Glutamatergic neuron (in vitro differentiated cells): ENCODE measurements at regions not wholly inside any gene's neighbourhood (a gene's known extent, or its start where the extent isn't known, plus 50 kb on each side); places are given as distances from the start of the nearest gene placed in this dataset.

Experiments
- DNase-seq: peaks from one replicate; pipeline ENCODE4 v3.0.0; 2022
- H3K27ac Mint-ChIP-seq: one replicate; pipeline ENCODE4 v1.8.0; 2020; ENCODE audit warnings: mild to moderate bottlenecking, mixed read lengths, inconsistent platforms; ENCODE audit not compliant: unreplicated experiment
- H3K27me3 Mint-ChIP-seq: one replicate; pipeline ENCODE4 v1.8.0; 2020; ENCODE audit warnings: mild to moderate bottlenecking, moderate library complexity, mixed read lengths, inconsistent platforms; ENCODE audit not compliant: unreplicated experiment
- H3K36me3 Mint-ChIP-seq: one replicate; pipeline ENCODE4 v1.8.0; 2020; ENCODE audit warnings: mild to moderate bottlenecking, mixed read lengths, inconsistent platforms; ENCODE audit not compliant: unreplicated experiment
- H3K4me1 Mint-ChIP-seq: one replicate; pipeline ENCODE4 v1.8.0; 2020; ENCODE audit warnings: mild to moderate bottlenecking, low read depth, mixed read lengths, inconsistent platforms; ENCODE audit not compliant: unreplicated experiment
- H3K4me3 Mint-ChIP-seq: one replicate; pipeline ENCODE4 v1.8.0; 2020; ENCODE audit warnings: mild to moderate bottlenecking, mixed read lengths, inconsistent platforms; ENCODE audit not compliant: unreplicated experiment
- H3K9me3 Mint-ChIP-seq: one replicate; pipeline ENCODE4 v1.8.0; 2020; ENCODE audit warnings: mild to moderate bottlenecking, moderate library complexity, mixed read lengths, inconsistent platforms; ENCODE audit not compliant: unreplicated experiment
- CTCF ChIP-seq: fragments of 200-600 bp; sonication (generic); IDR thresholded peaks from one replicate; pipeline ENCODE4 v1.5.0; 2021; ENCODE audit not compliant: partially characterized antibody, unreplicated experiment

GRCh38 chr18:56191334-56191733 lies 447.1 kb downstream of the TXNL1 start:
- H3K27me3 Mint-ChIP-seq, result peaks cover 3% of the 10 kb centered on the region

GRCh38 chr18:56189615-56190014 lies 448.8 kb downstream of the TXNL1 start:
- Mint-ChIP-seq H3K4me1 (peaks cover 1% of the 10 kb centered on the region), H3K27me3 (peaks cover 3% of the 10 kb centered on the region), H3K27ac (no peak overlapping the region), H3K36me3 (no peaks in the 10 kb centered on the region), H3K9me3 (peaks cover 4% of the 10 kb centered on the region), H3K4me3 (no peak overlapping the region)
- TF ChIP-seq CTCF, result no peak
- DNase-seq, result no peak

More at GRCh38 chr18:56191334-56191733, 447.1 kb downstream of the TXNL1 start:
- H3K9me3 Mint-ChIP-seq, result peaks cover 4% of the 10 kb centered on the region
- DNase-seq, result no peak
- peaks cover 4% of the 10 kb centered on the region for H3K4me1 Mint-ChIP-seq
- no peak overlapping the region for H3K27ac Mint-ChIP-seq
- no peaks in the 10 kb centered on the region for H3K36me3 Mint-ChIP-seq
- TF ChIP-seq CTCF, result no peak
- H3K4me3 Mint-ChIP-seq, result no peak overlapping the region

- no peak overlapping the region for H3K27ac Mint-ChIP-seq
- H3K9me3 Mint-ChIP-seq, result peaks cover 4% of the 10 kb centered on the region
- DNase-seq, result no peak
- H3K4me1 Mint-ChIP-seq, result peaks cover 1% of the 10 kb centered on the region
- no peaks in the 10 kb centered on the region for H3K36me3 Mint-ChIP-seq
- H3K27me3 Mint-ChIP-seq, result peaks cover 3% of the 10 kb centered on the region
- no peak for TF ChIP-seq CTCF
- no peak overlapping the region for H3K4me3 Mint-ChIP-seq
These were observed 449.7 kb downstream of the TXNL1 start for GRCh38 chr18:56188529-56189275.

- peaks cover 3% of the 10 kb centered on the region for H3K27me3 Mint-ChIP-seq
- DNase-seq, result no peak
- no peak for TF ChIP-seq CTCF
- H3K9me3 Mint-ChIP-seq, result peaks cover 3% of the 10 kb centered on the region
- H3K27ac Mint-ChIP-seq, result no peak overlapping the region
- H3K36me3 Mint-ChIP-seq, result peaks cover 4% of the 10 kb centered on the region
- H3K4me3 Mint-ChIP-seq, result no peak overlapping the region
- H3K4me1 Mint-ChIP-seq, result peaks cover 1% of the 10 kb centered on the region
These were observed 452.1 kb downstream of the TXNL1 start for GRCh38 chr18:56186319-56186718.

GRCh38 chr18:56185126-56185525 lies 453.3 kb downstream of the TXNL1 start:
- H3K4me3 Mint-ChIP-seq, result no peak overlapping the region
- DNase-seq, result no peak

More at GRCh38 chr18:56185126-56185525, 453.3 kb downstream of the TXNL1 start:
- Mint-ChIP-seq H3K27ac (no peak overlapping the region), H3K27me3 (peaks cover 3% of the 10 kb centered on the region), H3K36me3 (peaks cover 4% of the 10 kb centered on the region), H3K4me1 (peaks cover 1% of the 10 kb centered on the region), H3K9me3 (peaks cover 3% of the 10 kb centered on the region)
- TF ChIP-seq CTCF, result no peak
